GM19238 (cell line): ENCODE measurements at regions not wholly inside any gene's neighbourhood (a gene's known extent, or its start where the extent isn't known, plus 50 kb on each side); places are given as distances from the start of the nearest gene placed in this dataset.
A peak's percentile ranks its signal among the peaks of the same experiment; 100 is the strongest.

Experiments used
- DNase-seq: peaks from one replicate; pipeline ENCODE4 v3.0.0; 2011; ENCODE audit warnings: low spot score; ENCODE audit not compliant: insufficient read length

DNA sequence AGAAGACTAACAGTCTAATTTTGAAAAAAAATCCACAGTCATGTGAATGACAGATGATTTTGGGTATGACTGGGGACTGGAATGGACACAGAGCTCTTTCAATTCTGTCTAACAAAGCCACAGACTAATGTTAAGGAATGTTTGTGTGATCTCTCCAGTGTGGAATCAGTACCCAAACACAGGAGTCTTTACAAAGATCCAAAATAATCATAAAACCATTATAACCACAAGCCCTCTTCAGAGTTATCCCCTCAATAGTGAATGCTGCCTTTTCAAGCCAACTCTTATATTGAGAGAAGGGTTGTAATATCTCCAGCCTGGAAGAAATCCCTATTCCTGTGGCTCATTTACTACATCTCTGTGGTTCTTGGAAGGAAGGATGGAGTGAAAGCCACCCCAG lies 552.0 kb upstream of the CLINT1 start:
- DNase-seq: no peak

DNA sequence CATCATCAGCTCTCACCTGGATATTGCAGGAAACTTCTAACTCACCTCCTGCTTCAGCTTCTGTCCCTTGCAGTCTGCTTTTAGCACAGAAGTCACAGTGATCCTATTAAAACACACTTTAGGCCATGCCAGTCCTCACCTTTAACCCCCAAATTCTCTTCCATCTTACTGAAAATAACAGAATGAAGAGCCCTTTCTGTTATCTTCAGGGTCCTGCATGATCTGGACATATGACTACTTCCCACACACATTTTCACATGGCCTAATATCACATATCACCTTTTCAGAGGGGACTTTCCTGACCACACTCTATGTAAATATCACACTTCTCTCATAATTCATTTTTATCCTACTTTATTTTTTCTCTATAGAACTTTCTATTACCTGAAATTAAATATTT lies 550.6 kb upstream of the CLINT1 start:
- no peak for DNase-seq

DNA sequence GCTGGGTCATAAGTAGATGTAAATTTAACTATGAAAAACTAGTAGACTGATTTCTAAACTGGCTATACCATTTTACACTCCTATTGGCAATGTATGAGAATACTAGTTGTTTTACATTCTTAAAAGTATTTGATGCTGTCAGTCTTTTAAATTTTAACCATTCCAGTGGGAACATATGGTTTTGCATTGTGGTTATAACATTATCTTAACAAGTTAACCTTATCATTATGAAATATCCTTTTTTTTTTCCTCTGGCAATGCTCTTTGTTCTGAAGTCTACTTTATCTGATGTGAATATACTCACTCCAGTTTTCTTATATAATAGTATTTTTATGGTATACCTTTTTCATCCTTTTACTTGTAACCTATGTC lies 548.9 kb upstream of the CLINT1 start:
- no peak for DNase-seq

DNA sequence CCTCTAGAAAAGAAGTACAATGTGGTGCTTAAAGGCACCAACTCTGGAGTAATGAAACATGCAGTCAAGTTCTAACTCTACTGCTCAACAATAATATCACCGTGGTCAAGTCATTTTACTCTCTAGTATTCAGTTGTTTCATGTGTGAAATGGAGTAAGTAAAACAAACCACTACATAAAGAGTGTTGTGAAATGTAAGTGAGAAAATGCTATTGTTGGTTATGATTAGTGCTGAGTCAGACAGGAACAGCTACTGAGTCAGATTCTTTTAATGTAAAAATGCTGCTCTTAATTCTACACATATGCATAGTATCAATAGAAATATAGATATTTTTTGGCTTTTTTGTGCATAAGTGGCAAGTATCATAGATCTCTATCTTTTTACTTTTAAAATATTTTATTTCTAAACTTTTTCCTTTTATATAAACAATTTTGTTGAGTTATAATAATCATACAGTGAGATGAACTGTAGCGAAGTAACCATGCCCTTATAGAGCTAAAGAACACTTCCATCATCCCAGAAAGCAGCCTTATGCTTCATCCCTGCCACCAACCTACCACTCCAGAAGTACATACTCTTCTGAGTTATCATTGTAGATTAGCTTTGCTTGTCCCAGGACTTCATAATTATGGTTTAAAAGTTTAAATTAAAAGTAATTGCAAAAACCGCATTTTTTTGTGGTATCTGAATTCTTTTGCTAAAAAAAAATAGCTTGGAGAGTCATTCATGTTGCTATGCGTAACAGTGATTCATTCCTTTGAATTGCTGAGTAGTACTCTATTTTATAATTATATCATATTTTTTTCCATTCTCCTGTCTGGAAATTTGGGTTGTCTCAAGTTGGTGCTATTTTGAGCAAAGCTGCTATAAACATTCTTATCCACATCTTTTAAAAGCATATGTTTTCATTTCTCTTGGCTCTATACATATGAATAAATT lies 548.2 kb upstream of the CLINT1 start:
- no peak for DNase-seq

DNA sequence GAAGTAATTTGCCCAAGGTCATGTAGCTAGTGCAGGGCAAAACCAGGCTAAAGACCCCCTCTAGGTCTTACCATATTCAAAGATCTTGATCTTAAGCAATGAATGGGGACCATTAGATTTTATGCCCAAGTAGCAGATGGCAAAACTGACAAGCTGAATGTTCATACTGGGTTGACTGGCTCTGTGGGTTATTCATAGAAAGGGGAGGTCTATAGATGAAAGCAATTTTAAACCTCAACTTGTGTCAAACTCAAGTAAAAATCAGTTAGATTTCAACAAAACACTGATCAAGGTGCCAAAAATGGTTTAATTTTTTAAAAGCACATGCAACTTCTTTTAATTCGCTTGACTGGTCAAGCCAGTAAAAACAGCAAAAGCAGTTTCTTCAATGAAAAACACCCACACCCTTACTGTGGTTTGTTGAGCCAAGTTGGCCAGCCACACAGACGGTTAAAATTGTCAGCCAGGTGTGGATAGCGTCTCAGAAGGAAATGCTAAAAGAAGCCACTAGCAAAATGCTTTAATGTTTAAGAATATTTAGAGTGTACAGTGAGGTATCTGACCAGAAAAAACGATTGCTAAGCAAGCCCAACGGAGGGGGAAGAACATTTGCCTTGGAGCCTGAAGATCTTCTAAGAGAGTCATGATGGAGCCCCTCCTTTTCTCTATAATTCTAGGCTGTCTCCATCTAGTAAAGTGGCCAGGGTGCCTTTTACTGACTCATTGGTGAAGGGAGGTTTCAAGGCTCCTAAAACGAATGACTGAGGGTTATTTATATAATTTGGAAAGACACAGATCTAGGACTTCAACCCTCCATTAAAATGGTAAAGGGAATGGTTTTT lies 539.6 kb upstream of the CLINT1 start:
- DNase-seq: no peak

DNA sequence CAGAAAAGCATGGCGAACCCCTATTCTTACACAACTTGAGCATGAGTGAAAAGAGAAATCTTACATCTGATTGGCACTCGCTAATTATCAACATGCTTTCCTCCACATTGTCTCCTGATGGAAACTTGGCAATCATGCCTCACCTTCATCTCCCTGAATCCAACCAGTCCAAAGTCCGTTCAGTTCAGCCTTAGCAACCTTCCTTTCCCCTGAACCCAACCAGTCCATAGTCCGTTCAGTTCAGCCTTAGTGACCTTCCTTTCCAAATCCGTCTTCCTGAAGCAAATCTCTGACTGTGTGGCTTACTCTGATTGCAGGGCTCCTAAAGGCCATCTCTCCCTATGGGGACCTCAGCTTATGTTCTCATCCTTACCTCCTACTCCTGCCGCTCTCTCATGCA lies 538.3 kb upstream of the CLINT1 start:
- DNase-seq: no peak

DNA sequence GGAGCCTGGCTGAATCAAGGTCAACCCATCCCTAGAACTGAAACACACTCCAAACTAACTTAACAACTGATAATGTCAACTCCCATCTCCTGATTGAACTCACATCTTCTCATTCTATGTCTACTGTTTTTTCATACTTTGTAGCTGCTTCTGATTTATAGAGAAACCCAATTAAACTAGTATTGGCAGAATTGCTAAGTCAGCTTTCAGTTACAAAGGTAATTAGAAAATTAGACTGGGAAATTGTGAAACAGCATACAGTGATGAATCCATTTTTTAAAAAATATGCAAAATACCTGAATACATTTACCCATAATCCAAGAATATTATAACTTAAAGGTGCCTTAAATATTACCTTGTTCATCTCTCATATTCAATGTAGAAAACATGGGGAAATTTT lies 535.2 kb upstream of the CLINT1 start:
- DNase-seq: no peak

DNA sequence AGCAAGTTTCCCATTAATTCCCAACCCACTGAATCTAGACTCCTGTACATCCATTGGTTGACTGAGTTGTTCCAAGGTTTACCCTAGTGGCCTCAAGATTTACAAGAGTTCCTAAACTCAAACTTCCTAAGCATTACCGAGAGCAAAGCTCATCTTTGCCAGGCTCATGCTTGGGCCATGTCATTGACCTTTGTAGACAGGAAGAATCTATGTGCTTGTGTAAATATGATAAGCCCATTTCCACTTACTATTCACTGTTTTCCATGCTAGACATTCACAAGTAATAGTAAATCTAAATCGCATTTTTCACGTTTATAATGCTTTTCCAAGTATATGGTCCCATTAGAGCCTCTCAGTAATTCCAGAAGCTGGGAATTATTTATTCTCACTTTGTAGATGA lies 534.5 kb upstream of the CLINT1 start:
- no peak for DNase-seq

DNA sequence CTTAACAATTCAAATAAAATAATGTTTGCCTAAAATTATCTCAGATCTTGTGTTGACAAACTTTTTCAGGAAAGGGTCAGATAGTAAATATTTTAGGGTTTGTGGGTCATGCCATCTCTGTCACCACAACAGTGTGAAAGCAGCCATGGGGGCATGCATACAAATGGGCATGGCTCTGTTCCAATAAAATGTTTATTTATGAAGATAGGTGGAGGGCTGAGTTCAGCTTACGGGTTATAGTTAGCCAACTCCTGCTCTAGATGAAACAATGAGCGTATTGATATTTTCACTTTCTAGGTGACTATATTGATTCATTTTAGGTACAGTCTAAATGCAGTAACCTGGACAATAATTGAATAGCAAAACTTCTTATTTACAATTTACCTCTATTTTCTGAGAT lies 533.8 kb upstream of the CLINT1 start:
- no peak for DNase-seq

DNA sequence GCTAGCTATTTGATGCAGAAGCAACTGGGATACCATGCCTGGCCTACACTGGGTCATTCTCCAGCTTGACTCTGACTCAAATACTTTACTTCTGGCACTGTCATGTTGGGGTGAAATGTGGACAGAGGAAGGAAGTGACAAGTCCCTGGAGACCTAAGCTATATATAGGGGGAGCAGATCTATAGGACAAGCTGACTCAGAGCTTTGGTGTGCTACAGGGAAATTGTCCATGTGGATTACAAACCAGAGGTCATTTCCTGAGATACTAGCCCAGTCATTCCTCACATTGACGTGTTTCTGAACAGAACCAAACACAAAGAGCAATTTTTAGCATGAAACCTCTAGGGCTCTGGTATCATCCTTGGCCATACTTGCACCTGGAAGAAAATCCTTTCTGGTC lies 531.6 kb upstream of the CLINT1 start:
- no peak for DNase-seq

DNA sequence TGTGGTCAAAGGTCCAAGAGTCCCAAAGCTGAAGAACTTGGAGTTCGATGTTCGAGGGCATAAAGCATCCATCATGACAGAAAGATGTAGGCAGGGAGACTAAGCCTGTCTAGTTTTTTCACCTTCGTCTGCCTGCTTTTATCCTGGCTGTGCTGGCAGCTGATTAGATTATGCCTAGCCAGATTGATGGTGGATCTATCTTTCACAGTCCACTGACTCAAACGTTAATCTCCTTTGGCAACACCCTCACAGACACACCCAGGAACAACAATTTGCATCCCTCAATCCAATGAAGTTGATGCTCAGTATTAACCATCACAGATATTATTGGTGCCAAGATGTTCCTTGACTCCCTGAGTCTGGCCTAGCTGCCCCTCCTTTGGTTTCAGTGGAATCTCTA lies 530.8 kb upstream of the CLINT1 start:
- no peak for DNase-seq

DNA sequence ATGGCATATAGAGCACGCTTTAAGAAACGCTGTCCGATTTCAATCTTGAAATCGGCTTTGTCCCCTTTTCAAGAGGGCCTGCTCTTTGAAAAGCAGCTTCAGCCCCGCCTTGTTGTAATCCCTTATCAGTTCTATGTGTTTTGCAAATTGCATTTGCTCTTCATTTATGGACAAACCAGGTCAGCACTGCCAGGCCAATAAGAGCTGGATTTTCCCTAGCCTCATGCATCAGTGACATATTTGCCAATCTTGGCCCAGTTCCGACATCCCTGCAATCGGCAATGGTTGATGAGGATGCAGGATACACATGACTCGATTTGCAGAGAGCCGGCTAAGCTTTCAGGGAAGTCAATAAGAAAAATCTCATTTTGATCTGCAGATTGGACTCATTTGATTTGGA lies 529.1 kb upstream of the CLINT1 start:
- DNase-seq: no peak

DNA sequence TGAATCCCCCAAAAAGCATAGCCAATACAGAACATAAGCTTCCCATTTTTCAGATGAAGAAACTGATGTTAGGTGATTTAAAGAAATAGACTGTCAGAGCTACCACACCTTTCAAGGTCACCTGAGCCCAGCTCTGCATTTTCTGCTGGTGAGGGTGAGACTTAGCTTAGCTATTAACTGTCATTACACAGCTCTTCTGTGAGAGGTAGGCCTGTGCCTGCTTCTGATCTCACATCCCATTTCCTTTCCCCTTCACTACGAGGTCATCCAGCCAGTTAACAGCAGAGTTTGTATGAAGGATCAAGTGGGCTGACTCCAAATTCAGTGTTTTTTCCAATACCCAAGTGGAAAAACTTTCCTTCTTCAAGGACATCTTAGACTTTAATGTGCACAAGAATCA lies 528.6 kb upstream of the CLINT1 start:
- DNase-seq: no peak

DNA sequence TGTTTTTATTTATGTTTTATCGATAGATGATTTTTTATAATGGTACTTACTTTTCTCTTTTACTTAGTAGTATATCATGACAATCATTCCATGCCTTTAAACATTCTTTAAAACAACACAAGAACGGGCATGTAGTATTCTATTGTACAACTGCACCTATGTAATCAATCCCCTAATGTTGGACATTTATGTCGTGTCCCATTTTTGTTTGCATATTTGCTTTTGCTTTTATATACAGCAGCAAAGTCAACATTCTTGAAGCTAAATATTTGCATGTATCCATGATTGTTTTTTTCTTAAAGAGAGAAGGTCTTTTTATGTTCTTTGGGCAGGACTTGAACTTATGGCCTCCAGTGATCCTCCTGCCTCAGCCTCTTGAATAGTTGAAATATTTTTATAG lies 527.0 kb upstream of the CLINT1 start:
- no peak for DNase-seq

DNA sequence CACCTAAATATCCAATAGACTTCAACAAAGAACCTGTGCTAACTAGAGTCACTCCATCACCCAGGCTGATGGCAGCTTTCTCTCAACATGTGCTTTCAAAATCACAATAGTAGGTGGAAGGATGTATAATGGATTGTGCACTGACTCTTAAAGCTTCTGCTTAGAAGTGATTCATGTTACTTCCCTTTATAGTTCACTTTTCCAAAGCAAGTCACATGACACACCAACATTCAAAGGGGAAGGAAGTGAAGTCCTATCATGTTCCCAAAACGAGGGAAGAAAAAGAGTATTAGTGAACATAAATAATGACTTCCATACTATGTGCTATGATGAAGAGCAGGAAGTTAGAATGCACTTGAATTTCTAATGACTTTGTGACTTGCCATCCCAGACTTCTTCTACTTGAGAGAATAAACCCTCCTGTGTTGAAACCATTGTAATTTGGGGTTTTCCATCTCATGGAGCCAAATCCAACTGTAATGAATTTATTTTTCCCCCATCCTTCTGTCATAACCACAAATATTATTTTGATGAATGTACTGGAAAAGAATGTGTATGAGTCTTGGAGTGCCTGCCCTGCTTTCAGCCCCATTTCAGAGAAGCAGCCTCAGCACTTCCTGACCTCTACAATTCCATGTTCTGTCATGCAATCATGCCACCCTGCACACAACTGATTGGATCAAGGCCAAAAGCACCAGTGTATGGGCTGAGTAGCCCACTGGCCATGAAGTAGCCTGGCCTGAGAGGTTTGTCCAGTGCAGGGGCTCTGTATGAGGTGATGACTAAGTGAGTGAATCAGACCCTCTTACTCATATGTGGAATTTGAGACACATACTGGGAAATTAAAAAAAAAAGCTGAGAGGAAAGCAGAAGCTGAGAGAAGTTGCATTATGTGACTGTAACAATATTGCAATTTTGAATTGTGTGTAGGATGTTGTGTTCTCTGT lies 525.9 kb upstream of the CLINT1 start:
- no peak for DNase-seq

DNA sequence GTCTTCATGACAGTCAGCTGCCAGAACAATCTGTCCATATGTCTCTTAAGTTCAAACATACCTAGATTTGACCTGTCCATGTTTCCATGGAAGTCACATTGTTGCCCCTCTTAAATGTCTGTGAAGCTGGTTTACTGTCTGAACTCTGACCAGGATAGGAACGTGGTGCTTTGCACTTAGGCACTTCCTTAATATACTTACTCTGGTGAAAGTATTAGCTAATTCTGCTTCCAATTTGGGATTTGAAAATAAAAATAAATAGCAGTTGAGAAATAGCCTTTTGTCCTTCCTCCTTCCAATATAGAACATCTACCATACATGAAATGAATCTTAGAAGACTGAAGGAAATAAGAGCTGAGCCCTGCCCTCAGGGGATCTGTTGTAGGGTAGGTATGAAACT lies 524.5 kb upstream of the CLINT1 start:
- DNase-seq: no peak

DNA sequence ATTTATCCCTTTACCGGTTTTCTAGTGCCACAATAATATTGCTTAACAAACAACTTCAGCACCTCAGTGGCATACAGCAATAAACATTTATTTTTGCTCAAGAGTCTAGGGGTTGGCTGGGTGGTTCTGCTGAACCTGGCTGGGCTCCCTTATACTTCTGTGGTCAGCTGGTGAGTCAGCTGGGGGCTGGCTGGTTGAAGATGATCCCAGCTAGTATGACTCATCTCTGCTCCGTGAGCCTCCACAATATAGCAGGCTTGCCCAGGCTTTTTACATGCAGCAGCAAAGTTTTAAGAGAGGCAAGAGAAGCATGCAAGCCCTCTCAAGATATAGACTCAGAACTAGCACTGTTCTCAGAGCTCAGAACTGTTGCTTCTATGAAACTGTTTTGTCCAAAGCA lies 523.5 kb upstream of the CLINT1 start:
- peak; percentile 7 for DNase-seq

DNA sequence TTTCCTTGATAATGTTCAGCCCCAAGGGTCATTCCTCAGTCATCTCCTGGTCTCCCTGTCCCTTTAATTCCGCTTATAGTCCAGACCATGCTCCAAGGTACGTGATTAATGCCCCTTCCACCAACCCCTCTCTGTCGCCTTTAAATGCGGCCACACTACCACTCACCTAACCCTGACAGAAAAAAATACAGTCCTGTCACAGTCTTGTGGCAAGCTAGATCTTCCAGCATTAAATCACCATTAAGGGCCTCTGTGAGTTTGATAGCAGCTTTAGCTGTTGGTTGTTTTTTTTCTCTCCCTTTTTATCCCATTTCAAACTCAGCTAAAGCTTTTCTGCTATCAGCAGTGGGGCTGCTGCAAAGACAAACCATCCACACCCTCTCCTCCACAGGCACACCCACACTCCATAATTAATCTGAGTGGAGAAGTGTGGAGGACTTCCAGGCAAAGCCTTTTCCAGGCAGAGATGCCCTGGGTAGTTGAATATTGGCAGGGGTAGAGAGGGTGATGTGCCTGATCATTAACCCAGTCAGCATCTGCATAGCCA lies 522.7 kb upstream of the CLINT1 start:
- DNase-seq: no peak

DNA sequence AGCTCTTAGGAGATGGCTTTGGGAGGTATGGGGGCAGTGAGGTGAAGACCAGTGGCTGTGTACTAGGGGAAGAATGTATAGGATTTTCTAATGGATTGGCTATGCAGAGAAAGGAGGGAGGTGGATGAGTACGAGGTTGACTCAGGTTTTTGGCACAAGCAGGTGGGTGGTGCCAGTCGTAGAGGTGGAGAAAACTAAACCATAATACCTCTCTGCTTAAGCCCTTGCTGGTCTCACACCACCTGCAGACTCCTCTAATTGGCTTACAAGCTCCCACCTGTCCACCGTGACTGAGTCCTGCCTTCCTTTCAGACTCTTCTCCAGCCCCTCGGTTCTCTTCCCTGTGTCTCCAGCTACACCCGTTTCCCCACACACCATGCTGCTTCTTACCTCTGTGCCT lies 521.7 kb upstream of the CLINT1 start:
- DNase-seq: no peak

DNA sequence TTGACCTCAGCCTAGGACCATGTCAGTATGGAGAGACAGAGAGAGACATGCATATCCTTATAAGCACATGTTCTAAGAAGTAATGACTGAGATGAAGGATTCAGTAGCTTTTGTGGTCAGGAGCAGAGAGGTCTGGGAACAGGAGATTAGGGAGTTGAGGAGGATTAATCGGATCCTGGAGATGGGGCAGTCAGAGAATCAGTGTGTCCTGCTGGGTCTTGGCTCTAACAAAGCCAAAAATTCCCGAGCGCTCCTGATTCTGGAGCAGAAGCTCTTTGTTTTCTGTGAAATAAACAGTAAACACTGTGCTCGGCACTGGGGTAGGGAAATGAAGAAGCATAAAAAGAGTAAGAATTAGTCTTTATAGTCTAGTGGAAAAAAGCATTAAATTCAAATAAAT lies 520.0 kb upstream of the CLINT1 start:
- DNase-seq: no peak

DNA sequence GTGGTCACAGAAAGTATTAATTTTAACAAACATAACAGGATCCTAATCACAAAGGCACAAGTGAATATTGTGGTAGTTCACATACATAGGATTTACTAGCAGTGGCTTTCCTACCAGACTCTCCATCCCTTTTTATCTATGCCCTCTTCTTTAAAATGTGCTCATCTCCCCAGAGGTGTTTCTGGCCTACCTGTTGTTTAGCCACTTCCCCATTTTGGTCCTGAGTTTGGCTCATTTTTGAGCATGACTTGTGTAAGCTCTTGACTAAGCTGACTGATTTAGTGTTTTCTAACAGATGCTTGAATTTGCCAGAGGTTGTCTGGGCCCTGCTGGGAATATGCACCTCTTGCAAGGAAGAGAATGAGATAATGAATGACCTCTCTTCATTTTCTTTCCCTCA lies 517.7 kb upstream of the CLINT1 start:
- no peak for DNase-seq
